ENCODE measurements at regions not wholly inside any gene's neighbourhood (a gene's known extent, or its start where the extent isn't known, plus 50 kb on each side); places are given as distances from the start of the nearest gene placed in this dataset.
"Not testable (repeated sequence)": the region's sequence is repeated elsewhere in the genome, so short reads cannot be mapped to it uniquely, and the experiment has no call there.

DNA sequence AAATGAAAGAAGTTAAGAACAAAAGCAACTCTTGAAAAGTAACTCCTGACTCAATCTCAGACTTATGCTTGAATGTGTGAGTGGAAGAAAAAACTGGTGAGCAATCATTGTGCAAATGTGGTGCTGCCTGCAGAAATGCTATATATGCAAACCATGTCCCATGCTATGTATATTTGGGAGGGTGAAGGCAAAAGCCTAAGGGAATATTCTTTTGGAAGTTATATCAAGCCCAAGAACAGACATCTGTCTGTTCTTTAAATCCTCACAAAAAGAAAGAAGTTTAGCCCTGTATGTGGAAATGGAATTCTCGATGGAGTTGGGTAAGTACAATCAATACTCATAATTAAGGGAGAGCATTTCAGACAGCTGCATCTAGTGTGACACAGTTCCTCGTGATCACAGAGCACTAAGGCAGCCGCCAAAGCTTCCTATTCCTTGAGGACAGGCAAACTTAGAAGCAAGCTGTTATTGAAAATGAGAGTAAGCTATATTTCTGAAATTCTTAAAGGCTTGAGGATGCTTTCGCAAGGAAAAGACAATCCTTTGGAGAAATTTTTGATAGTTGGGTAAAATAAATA lies 406.5 kb upstream of the CHORDC1 start:
- Mint-ChIP-seq H3K4me1 (ENCODE audit: low read depth) (no peaks in the 10 kb centered on the region), H3K27me3 (ENCODE audit: low read depth) (no peaks in the 10 kb centered on the region), H3K9me3 (ENCODE audit: low read depth) (peaks cover 2% of the 10 kb centered on the region), H3K4me3 (ENCODE audit: unreplicated experiment) (no peak overlapping the region), H3K27ac (ENCODE audit: unreplicated experiment) (no peak overlapping the region), H3K36me3 (ENCODE audit: low read depth) (no peaks in the 10 kb centered on the region)
- DNase-seq (ENCODE audit: low spot score) = no peak
- TF ChIP-seq, protein P1, sequence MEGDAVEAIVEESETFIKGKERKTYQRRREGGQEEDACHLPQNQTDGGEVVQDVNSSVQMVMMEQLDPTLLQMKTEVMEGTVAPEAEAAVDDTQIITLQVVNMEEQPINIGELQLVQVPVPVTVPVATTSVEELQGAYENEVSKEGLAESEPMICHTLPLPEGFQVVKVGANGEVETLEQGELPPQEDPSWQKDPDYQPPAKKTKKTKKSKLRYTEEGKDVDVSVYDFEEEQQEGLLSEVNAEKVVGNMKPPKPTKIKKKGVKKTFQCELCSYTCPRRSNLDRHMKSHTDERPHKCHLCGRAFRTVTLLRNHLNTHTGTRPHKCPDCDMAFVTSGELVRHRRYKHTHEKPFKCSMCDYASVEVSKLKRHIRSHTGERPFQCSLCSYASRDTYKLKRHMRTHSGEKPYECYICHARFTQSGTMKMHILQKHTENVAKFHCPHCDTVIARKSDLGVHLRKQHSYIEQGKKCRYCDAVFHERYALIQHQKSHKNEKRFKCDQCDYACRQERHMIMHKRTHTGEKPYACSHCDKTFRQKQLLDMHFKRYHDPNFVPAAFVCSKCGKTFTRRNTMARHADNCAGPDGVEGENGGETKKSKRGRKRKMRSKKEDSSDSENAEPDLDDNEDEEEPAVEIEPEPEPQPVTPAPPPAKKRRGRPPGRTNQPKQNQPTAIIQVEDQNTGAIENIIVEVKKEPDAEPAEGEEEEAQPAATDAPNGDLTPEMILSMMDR (IDR thresholded peaks at IDR 0.05) = no peak

GRCh38 chr11:90614318-90614717 lies 391.5 kb upstream of the CHORDC1 start:
- DNase-seq (ENCODE audit: low spot score) = no peak
- no peaks in the 10 kb centered on the region for H3K36me3 Mint-ChIP-seq (ENCODE audit: low read depth)

GRCh38 chr11:90613037-90613436 lies 390.2 kb upstream of the CHORDC1 start:
- H3K36me3 Mint-ChIP-seq (ENCODE audit: low read depth); H3K4me1 Mint-ChIP-seq (ENCODE audit: low read depth); H3K4me3 Mint-ChIP-seq (ENCODE audit: unreplicated experiment); H3K9me3 Mint-ChIP-seq (ENCODE audit: low read depth); DNase-seq (ENCODE audit: low spot score); H3K27me3 Mint-ChIP-seq (ENCODE audit: low read depth); H3K27ac Mint-ChIP-seq (ENCODE audit: unreplicated experiment): not testable (repeated sequence)

More at GRCh38 chr11:90614318-90614717, 391.5 kb upstream of the CHORDC1 start:
- TF ChIP-seq, protein P1 (IDR thresholded peaks at IDR 0.05) = no peak
- Mint-ChIP-seq H3K4me3 (ENCODE audit: unreplicated experiment) (no peak overlapping the region), H3K27ac (ENCODE audit: unreplicated experiment) (no peak overlapping the region), H3K4me1 (ENCODE audit: low read depth) (no peaks in the 10 kb centered on the region), H3K9me3 (ENCODE audit: low read depth) (peaks cover 5% of the 10 kb centered on the region), H3K27me3 (ENCODE audit: low read depth) (peaks cover 2% of the 10 kb centered on the region)

DNA sequence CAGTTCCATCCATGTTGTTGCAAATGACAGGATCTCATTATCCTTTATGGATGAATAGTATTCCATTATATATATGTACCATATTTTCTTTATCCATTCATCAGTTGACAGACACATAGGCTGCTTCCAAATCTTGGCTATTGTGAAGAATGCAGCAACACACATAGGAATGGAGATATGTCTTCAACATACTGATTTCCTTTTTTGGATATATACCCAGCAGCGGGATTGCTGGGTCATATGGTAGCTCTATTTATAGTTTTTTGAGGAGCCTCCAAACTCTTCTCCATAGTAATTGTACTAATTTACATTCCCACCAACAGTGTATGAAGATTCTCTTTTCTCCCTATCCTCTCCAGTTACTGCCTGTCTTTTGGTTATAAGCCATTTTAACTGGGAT lies 383.9 kb upstream of the CHORDC1 start:
- Mint-ChIP-seq H3K36me3 (ENCODE audit: low read depth) (no peaks in the 10 kb centered on the region), H3K27me3 (ENCODE audit: low read depth) (no peaks in the 10 kb centered on the region), H3K9me3 (ENCODE audit: low read depth) (no peaks in the 10 kb centered on the region), H3K4me1 (ENCODE audit: low read depth) (no peaks in the 10 kb centered on the region), H3K27ac (ENCODE audit: unreplicated experiment) (no peak overlapping the region), H3K4me3 (ENCODE audit: unreplicated experiment) (no peak overlapping the region)
- DNase-seq (ENCODE audit: low spot score) = no peak
- TF ChIP-seq, protein P1 (IDR thresholded peaks at IDR 0.05) = no peak

- no peak overlapping the region for H3K27ac Mint-ChIP-seq (ENCODE audit: unreplicated experiment)
- no peaks in the 10 kb centered on the region for H3K4me1 Mint-ChIP-seq (ENCODE audit: low read depth)
- DNase-seq (ENCODE audit: low spot score) = no peak
- no peaks in the 10 kb centered on the region for H3K9me3 Mint-ChIP-seq (ENCODE audit: low read depth)
- no peaks in the 10 kb centered on the region for H3K27me3 Mint-ChIP-seq (ENCODE audit: low read depth)
- TF ChIP-seq, protein P1 (IDR thresholded peaks at IDR 0.05) = no peak
- no peak overlapping the region for H3K4me3 Mint-ChIP-seq (ENCODE audit: unreplicated experiment)
- no peaks in the 10 kb centered on the region for H3K36me3 Mint-ChIP-seq (ENCODE audit: low read depth)
Observed at GRCh38 chr11:90601261-90601660, 378.4 kb upstream of the CHORDC1 start.

GRCh38 chr11:90594658-90595057 lies 371.8 kb upstream of the CHORDC1 start:
- no peak overlapping the region for H3K27ac Mint-ChIP-seq (ENCODE audit: unreplicated experiment)
- no peak overlapping the region for H3K4me3 Mint-ChIP-seq (ENCODE audit: unreplicated experiment)
- H3K4me1 Mint-ChIP-seq (ENCODE audit: low read depth) = no peaks in the 10 kb centered on the region
- H3K27me3 Mint-ChIP-seq (ENCODE audit: low read depth) = peaks cover 3% of the 10 kb centered on the region
- peaks cover 8% of the 10 kb centered on the region for H3K9me3 Mint-ChIP-seq (ENCODE audit: low read depth)
- H3K36me3 Mint-ChIP-seq (ENCODE audit: low read depth) = peaks cover 2% of the 10 kb centered on the region
- no peak for DNase-seq (ENCODE audit: low spot score)
- TF ChIP-seq, protein P1 (IDR thresholded peaks at IDR 0.05) = no peak

Data from chondrocyte (in vitro differentiated cells).